MM.1S (cell line): ENCODE measurements at regions not wholly inside any gene's neighbourhood (a gene's known extent, or its start where the extent isn't known, plus 50 kb on each side); places are given as distances from the start of the nearest gene placed in this dataset.

Experiments
- DNase-seq: peaks from one replicate; pipeline ENCODE4 v3.0.0-alpha.2; 2015
- H2AFZ ChIP-seq: fragments of 300-600 bp; sonication (generic); 2 replicates; pipeline ENCODE4 v1.6.0; 2016; ENCODE audit warnings: antibody characterized with exemption, low read length
- H3F3A ChIP-seq: fragments of 300-600 bp; sonication (generic); 2 replicates; pipeline ENCODE4 v1.6.1; 2016; ENCODE audit warnings: mild to moderate bottlenecking, antibody characterized with exemption, low read length, moderate library complexity, mixed read lengths; ENCODE audit not compliant: insufficient read depth
- H3K27ac ChIP-seq: fragments of 300-600 bp; sonication (generic); 2 replicates; pipeline ENCODE4 v1.5.1; 2016; ENCODE audit warnings: mild to moderate bottlenecking, low read length
- H3K27me3 ChIP-seq: fragments of 300-600 bp; sonication (generic); replicated peaks from 2 replicates; pipeline ENCODE4 v1.6.0; 2016; ENCODE audit warnings: low read length; ENCODE audit not compliant: insufficient read depth
- H3K36me3 ChIP-seq: fragments of 300-600 bp; sonication (generic); replicated peaks from 2 replicates; pipeline ENCODE4 v1.6.1; 2016; ENCODE audit warnings: mild to moderate bottlenecking, low read length, mixed read lengths; ENCODE audit not compliant: insufficient read depth
- H3K4me1 ChIP-seq: fragments of 300-600 bp; sonication (generic); 2 replicates; pipeline ENCODE4 v1.6.1; 2016; ENCODE audit warnings: low read length, mixed read lengths
- H3K4me2 ChIP-seq: fragments of 300-600 bp; sonication (generic); 2 replicates; pipeline ENCODE4 v1.6.0; 2016; ENCODE audit warnings: low read depth, low read length
- H3K4me3 ChIP-seq: fragments of 300-600 bp; sonication (generic); 2 replicates; pipeline ENCODE4 v1.5.1; 2016; ENCODE audit warnings: low read length, mixed read lengths
- H3K79me2 ChIP-seq: fragments of 300-600 bp; sonication (generic); 2 replicates; pipeline ENCODE4 v1.6.1; 2016; ENCODE audit warnings: mixed run types, low read length, mixed read lengths
- H3K9ac ChIP-seq: fragments of 300-600 bp; sonication (generic); 2 replicates; pipeline ENCODE4 v1.6.1; 2016; ENCODE audit warnings: low read length, mixed read lengths
- H3K9me2 ChIP-seq: fragments of 300-600 bp; sonication (generic); replicated peaks from 2 replicates; pipeline ENCODE4 v1.6.1; 2016; ENCODE audit warnings: mild to moderate bottlenecking, low read length, mixed read lengths; ENCODE audit not compliant: insufficient read depth
- H3K9me3 ChIP-seq: fragments of 300-600 bp; sonication (generic); replicated peaks from 2 replicates; pipeline ENCODE4 v1.6.1; 2016; ENCODE audit warnings: mild to moderate bottlenecking, low read length, mixed read lengths; ENCODE audit not compliant: insufficient read depth
- H4K20me1 ChIP-seq: fragments of 300-600 bp; sonication (generic); 2 replicates; pipeline ENCODE4 v1.6.1; 2016; ENCODE audit warnings: mild to moderate bottlenecking, low read length, moderate library complexity, mixed read lengths; ENCODE audit not compliant: insufficient read depth
- EZH2 ChIP-seq: fragments of 300-600 bp; sonication (generic); optimal IDR thresholded peaks from 2 replicates; pipeline ENCODE3; 2017; ENCODE audit warnings: low read depth, mild to moderate bottlenecking, antibody characterized with exemption, low read length, mixed read lengths
- EZH2phosphoT487 ChIP-seq: fragments of 300-600 bp; sonication (generic); IDR thresholded peaks from 2 replicates; pipeline ENCODE4 v1.6.1; 2018; ENCODE audit warnings: antibody characterized with exemption, low read length
- TF ChIP-seq, protein P1 (sequence below): fragments of 300-600 bp; sonication (generic); IDR thresholded peaks from 2 replicates; pipeline ENCODE4 v1.5.1; 2016; ENCODE audit warnings: antibody characterized with exemption, low read length, mixed read lengths

- Histone ChIP-seq H3K36me3 (no peaks in the 10 kb centered on the region), H3K9me2 (no peaks in the 10 kb centered on the region), H4K20me1 (no peaks in the 10 kb centered on the region), H3K9ac (no peak overlapping the region), H3K4me1 (no peaks in the 10 kb centered on the region), H3K79me2 (no peaks in the 10 kb centered on the region), H3K4me3 (no peak overlapping the region), H2AFZ (no peak overlapping the region), H3K27me3 (no peaks in the 10 kb centered on the region), H3K4me2 (no peak overlapping the region), H3F3A (no peaks in the 10 kb centered on the region), H3K27ac (no peak overlapping the region), H3K9me3 (no peaks in the 10 kb centered on the region)
- no peak for DNase-seq
- no peak for TF ChIP-seq EZH2phosphoT487
- TF ChIP-seq, protein P1, sequence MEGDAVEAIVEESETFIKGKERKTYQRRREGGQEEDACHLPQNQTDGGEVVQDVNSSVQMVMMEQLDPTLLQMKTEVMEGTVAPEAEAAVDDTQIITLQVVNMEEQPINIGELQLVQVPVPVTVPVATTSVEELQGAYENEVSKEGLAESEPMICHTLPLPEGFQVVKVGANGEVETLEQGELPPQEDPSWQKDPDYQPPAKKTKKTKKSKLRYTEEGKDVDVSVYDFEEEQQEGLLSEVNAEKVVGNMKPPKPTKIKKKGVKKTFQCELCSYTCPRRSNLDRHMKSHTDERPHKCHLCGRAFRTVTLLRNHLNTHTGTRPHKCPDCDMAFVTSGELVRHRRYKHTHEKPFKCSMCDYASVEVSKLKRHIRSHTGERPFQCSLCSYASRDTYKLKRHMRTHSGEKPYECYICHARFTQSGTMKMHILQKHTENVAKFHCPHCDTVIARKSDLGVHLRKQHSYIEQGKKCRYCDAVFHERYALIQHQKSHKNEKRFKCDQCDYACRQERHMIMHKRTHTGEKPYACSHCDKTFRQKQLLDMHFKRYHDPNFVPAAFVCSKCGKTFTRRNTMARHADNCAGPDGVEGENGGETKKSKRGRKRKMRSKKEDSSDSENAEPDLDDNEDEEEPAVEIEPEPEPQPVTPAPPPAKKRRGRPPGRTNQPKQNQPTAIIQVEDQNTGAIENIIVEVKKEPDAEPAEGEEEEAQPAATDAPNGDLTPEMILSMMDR, result no peak
- TF ChIP-seq EZH2, result no peak
Observed at GRCh38 chr5:85148701-85149100, 764.0 kb upstream of the EDIL3 start.

- Histone ChIP-seq H3K27ac (no peak overlapping the region), H3K4me1 (no peaks in the 10 kb centered on the region)
- TF ChIP-seq EZH2phosphoT487, result no peak
- TF ChIP-seq, protein P1, result no peak
- no peak for TF ChIP-seq EZH2
Observed at GRCh38 chr5:85159395-85159794, 774.7 kb upstream of the EDIL3 start.

GRCh38 chr5:85168474-85168873 lies 783.8 kb upstream of the EDIL3 start:
- no peak overlapping the region for H3K4me2 ChIP-seq
- no peak overlapping the region for H2AFZ ChIP-seq
- H3F3A ChIP-seq, result no peaks in the 10 kb centered on the region
- H3K27me3 ChIP-seq, result no peaks in the 10 kb centered on the region
- no peak for DNase-seq
- no peaks in the 10 kb centered on the region for H3K9me2 ChIP-seq
- no peaks in the 10 kb centered on the region for H3K36me3 ChIP-seq
- no peaks in the 10 kb centered on the region for H3K9me3 ChIP-seq
- H3K27ac ChIP-seq, result no peak overlapping the region
- no peak overlapping the region for H3K4me3 ChIP-seq
- H3K4me1 ChIP-seq, result no peaks in the 10 kb centered on the region
- no peaks in the 10 kb centered on the region for H3K79me2 ChIP-seq
- H3K9ac ChIP-seq, result no peak overlapping the region
- H4K20me1 ChIP-seq, result no peaks in the 10 kb centered on the region
- TF ChIP-seq, protein P1, result no peak
- no peak for TF ChIP-seq EZH2
- no peak for TF ChIP-seq EZH2phosphoT487

More at GRCh38 chr5:85159395-85159794, 774.7 kb upstream of the EDIL3 start:
- no peak overlapping the region for H3K9ac ChIP-seq
- no peak overlapping the region for H3K4me2 ChIP-seq
- no peak for DNase-seq
- H3K27me3 ChIP-seq, result no peaks in the 10 kb centered on the region
- H2AFZ ChIP-seq, result no peak overlapping the region
- H3K79me2 ChIP-seq, result no peaks in the 10 kb centered on the region
- H3K36me3 ChIP-seq, result no peaks in the 10 kb centered on the region
- H4K20me1 ChIP-seq, result no peaks in the 10 kb centered on the region
- no peaks in the 10 kb centered on the region for H3K9me2 ChIP-seq
- H3K9me3 ChIP-seq, result no peaks in the 10 kb centered on the region
- H3F3A ChIP-seq, result no peaks in the 10 kb centered on the region
- no peak overlapping the region for H3K4me3 ChIP-seq

GRCh38 chr5:85170183-85170582 lies 785.5 kb upstream of the EDIL3 start:
- Histone ChIP-seq H2AFZ (no peak overlapping the region), H3K9me2 (no peaks in the 10 kb centered on the region), H3K4me3 (no peak overlapping the region), H3K79me2 (no peaks in the 10 kb centered on the region), H4K20me1 (no peaks in the 10 kb centered on the region), H3K27ac (no peak overlapping the region; the same call in 1 of the 2 replicates), H3K4me1 (no peaks in the 10 kb centered on the region), H3K36me3 (no peaks in the 10 kb centered on the region), H3K9me3 (no peaks in the 10 kb centered on the region), H3K27me3 (no peaks in the 10 kb centered on the region), H3F3A (no peaks in the 10 kb centered on the region), H3K4me2 (0 out of 2 replicates have a peak overlapping the region, but pooled peaks have one; percentile 9), H3K9ac (no peak overlapping the region)
- TF ChIP-seq EZH2phosphoT487 (no peak), EZH2 (no peak)
- TF ChIP-seq, protein P1, result no peak
- peak; percentile 47 for DNase-seq
